HG02623 (cell line): ENCODE measurements at regions not wholly inside any gene's neighbourhood (a gene's known extent, or its start where the extent isn't known, plus 50 kb on each side); places are given as distances from the start of the nearest gene placed in this dataset.

Experiments
- ATAC-seq: cut with Tn5 transposase; IDR thresholded peaks from one replicate; pipeline ENCODE4 v1.9.1; 2021; ENCODE audit warnings: moderate library complexity; ENCODE audit not compliant: unreplicated experiment

DNA sequence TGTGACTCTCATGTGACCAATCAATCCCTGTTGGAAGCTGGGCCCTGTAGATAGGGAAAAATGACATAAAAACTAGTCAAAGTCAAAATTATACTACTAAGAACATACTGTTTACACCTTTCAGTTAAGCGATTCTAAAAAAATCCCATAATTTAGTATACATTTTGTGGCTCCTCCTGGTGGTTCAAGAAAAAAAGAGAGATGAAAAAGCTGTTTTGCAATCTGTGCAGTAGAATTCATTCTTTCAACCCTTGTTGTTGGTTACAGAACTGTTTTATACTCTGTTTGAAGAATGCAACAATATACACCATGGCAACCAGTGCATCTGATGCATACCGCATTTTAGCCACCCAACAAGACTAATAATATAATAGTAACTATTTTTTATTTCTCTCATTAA, 66.8 kb upstream of the ANK2 start:
- ATAC-seq: no peak

DNA sequence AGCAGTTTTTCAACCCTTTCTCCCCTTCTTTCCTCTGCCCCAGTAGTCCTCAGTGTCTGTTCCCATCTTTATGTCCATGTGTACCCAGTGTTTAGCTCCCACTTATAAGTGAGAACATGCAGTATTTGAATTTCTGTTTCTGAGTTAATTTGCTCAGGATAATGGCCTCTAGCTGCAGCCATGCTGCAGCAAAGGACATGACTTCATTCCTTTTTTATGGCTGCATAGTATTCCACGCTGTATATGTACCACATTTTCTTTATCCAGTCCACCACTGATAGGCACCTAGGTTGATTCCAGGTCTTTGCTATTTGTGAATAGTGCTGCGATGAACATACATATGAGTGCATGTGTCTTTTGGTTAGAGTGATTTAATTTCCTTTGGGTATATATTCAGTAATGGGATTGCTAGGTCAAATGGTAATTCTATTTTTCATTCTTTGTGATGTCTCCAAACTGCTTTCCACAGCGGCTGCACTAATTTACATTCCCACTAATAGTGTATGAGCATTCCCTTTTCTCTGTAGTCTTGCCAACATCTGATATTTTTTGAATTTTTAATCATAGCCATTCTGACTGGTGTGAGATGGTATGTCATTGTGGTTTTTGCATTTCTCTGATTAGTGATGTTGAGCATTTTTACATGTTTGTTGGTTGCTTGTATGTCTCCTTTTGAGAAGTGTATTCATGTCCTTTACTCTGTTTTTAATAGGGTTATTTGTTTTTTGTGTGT, 54.6 kb upstream of the ANK2 start:
- no peak for ATAC-seq
